ENCODE measurements at regions not wholly inside any gene's neighbourhood (a gene's known extent, or its start where the extent isn't known, plus 50 kb on each side); places are given as distances from the start of the nearest gene placed in this dataset.

GRCh38 chr10:45061982-45062381 is 61.3 kb downstream of the ZNF22 start:
- no peak for TF ChIP-seq CTCF (IDR thresholded peaks at IDR 0.05)
- TF ChIP-seq POLR2A (IDR thresholded peaks at IDR 0.05): no peak
- TF ChIP-seq POLR2AphosphoS5 (IDR thresholded peaks at IDR 0.05): peak; percentile 29
